ENCODE measurements at regions not wholly inside any gene's neighbourhood (a gene's known extent, or its start where the extent isn't known, plus 50 kb on each side); places are given as distances from the start of the nearest gene placed in this dataset.

GRCh38 chr6:81614292-81614691 lies 138.2 kb downstream of the TENT5A start (continued):
- no peak for TF ChIP-seq USF1 (IDR thresholded peaks at IDR 0.05; ENCODE audit: borderline replicate concordance, low read depth)

GRCh38 chr6:81613606-81614005 lies 138.9 kb downstream of the TENT5A start:
- no peaks in the 10 kb centered on the region for H3K27me3 ChIP-seq (ENCODE audit: insufficient read depth)
- H3F3A ChIP-seq (replicated peaks; ENCODE audit: insufficient read depth), result peaks cover 22% of the 10 kb centered on the region
- ChIA-PET CTCF (interaction anchor here (1.2 to 1.3 kb wide), 2 partner anchors 9 to 23 kb away, joined by 3 read pairs; no protein-coding TSS in a partner anchor), POLR2A (no interaction called here)
- H3K9me3 ChIP-seq, result no peaks in the 10 kb centered on the region
- DNase-seq, result no peak
- peak overlapping the region; percentile 56; the same call in 1 of the 2 replicates for H3K4me2 ChIP-seq
- H3K4me1 ChIP-seq (ENCODE audit: control insufficient read depth in 1 of 2, insufficient read depth in 2 of 2, low read depth in 1 of 2, low read length in 1 of 2), result peaks cover 0 to 21% of the 10 kb centered on the region in 2 experiments; a peak in 2 of 4 replicates
- peak overlapping the region; percentile 43 for H2AFZ ChIP-seq (ENCODE audit: low read depth)
- peak overlapping the region; percentile 54; the same call in 1 of the 2 replicates for H3K9ac ChIP-seq
- no peaks in the 10 kb centered on the region for H3K9me2 ChIP-seq
- no peaks in the 10 kb centered on the region for H4K20me1 ChIP-seq (ENCODE audit: insufficient read depth)
- TF ChIP-seq FOSL2 (IDR thresholded peaks at IDR 0.05; ENCODE audit: borderline replicate concordance, low read depth) (peak; percentile 39; the same call in 1 of the 2 replicates), TEAD4 (IDR thresholded peaks at IDR 0.05; ENCODE audit: borderline replicate concordance, insufficient read depth) (no peak), GABPA (IDR thresholded peaks at IDR 0.05; ENCODE audit: low read depth) (0 out of 2 replicates have a peak, but pooled peaks have one; percentile 16), SIN3A (IDR thresholded peaks at IDR 0.05; ENCODE audit: borderline replicate concordance, low read depth, low read length) (no peak), RAD21 (IDR thresholded peaks at IDR 0.05; ENCODE audit: low read length) (no peak), TCF12 (IDR thresholded peaks at IDR 0.05) (peak; percentile 53), ELF1 (IDR thresholded peaks at IDR 0.05) (peak; percentile 29; the same call in 1 of the 2 replicates), FOXJ3 (CRISPR knock-in tag; IDR thresholded peaks at IDR 0.05) (no peak), IRF3 (IDR thresholded peaks at IDR 0.05; ENCODE audit: low read depth, low read length) (no peak)
- WGBS (ENCODE audit: low lambda C conversion rate), result 88% methylated on average over 1 of the region's 1 CpG
- H3K4me3 ChIP-seq (ENCODE audit: low read depth in 2 of 2, low read length in 1 of 2), result no peak overlapping the region
- H3K79me2 ChIP-seq (ENCODE audit: insufficient read depth), result no peaks in the 10 kb centered on the region
- H3K27ac ChIP-seq (ENCODE audit: low read depth in 2 of 2, low read length in 1 of 2), result peak overlapping the region; percentile 60 to 91; a peak in 3 of 4 replicates
- H3K36me3 ChIP-seq (replicated peaks in 1 of 2; ENCODE audit: control insufficient read depth in 1 of 2, insufficient read depth in 2 of 2, low read length in 1 of 2), result no peaks in the 10 kb centered on the region

GRCh38 chr6:81612136-81612535 lies 140.3 kb downstream of the TENT5A start:
- Histone ChIP-seq H3K27ac (ENCODE audit: low read depth in 2 of 2, low read length in 1 of 2) (no peak overlapping the region), H3K4me1 (ENCODE audit: control insufficient read depth in 1 of 2, insufficient read depth in 2 of 2, low read depth in 1 of 2, low read length in 1 of 2) (peaks cover 0 to 21% of the 10 kb centered on the region in 2 experiments; a peak in 2 of 4 replicates), H3K4me2 (no peak overlapping the region), H3K9me2 (no peaks in the 10 kb centered on the region), H3K9me3 (no peaks in the 10 kb centered on the region), H3K79me2 (ENCODE audit: insufficient read depth) (no peaks in the 10 kb centered on the region), H3K27me3 (ENCODE audit: insufficient read depth) (no peaks in the 10 kb centered on the region), H3K9ac (no peak overlapping the region), H3K4me3 (ENCODE audit: low read depth in 2 of 2, low read length in 1 of 2) (no peak overlapping the region), H4K20me1 (ENCODE audit: insufficient read depth) (no peaks in the 10 kb centered on the region), H3K36me3 (replicated peaks in 1 of 2; ENCODE audit: control insufficient read depth in 1 of 2, insufficient read depth in 2 of 2, low read length in 1 of 2) (no peaks in the 10 kb centered on the region), H2AFZ (ENCODE audit: low read depth) (no peak overlapping the region), H3F3A (replicated peaks; ENCODE audit: insufficient read depth) (peaks cover 36% of the 10 kb centered on the region)
- ChIA-PET CTCF (no interaction called here), POLR2A (no interaction called here)
- no peak for DNase-seq
- 97% methylated on average over 4 of the region's 4 CpGs for WGBS (ENCODE audit: low lambda C conversion rate)
- TF ChIP-seq PBX3 (IDR thresholded peaks at IDR 0.05) (no peak), GATA2 (CRISPR knock-in tag; IDR thresholded peaks at IDR 0.05) (no peak), FOXJ3 (CRISPR knock-in tag; IDR thresholded peaks at IDR 0.05) (no peak), MAX (IDR thresholded peaks at IDR 0.05; ENCODE audit: low read depth) (no peak), CHD2 (IDR thresholded peaks at IDR 0.05; ENCODE audit: low read length, partially characterized antibody) (no peak), MEF2A (IDR thresholded peaks at IDR 0.05; ENCODE audit: borderline replicate concordance, low read depth) (no peak), RXRA (IDR thresholded peaks at IDR 0.05; ENCODE audit: borderline replicate concordance, low read depth) (no peak), NFIC (IDR thresholded peaks at IDR 0.05; ENCODE audit: borderline replicate concordance) (no peak), USF2 (IDR thresholded peaks at IDR 0.05; ENCODE audit: borderline replicate concordance, low read depth, low read length) (no peak), YY1 (IDR thresholded peaks at IDR 0.05; ENCODE audit: low read depth) (no peak), IRF3 (IDR thresholded peaks at IDR 0.05; ENCODE audit: low read depth, low read length) (no peak), FOSL2 (IDR thresholded peaks at IDR 0.05; ENCODE audit: borderline replicate concordance, low read depth) (no peak), NRF1 (IDR thresholded peaks at IDR 0.05; ENCODE audit: low read depth, low read length) (no peak), FOXM1 (IDR thresholded peaks at IDR 0.05; ENCODE audit: low read depth) (no peak)
